ENCODE measurements at regions not wholly inside any gene's neighbourhood (a gene's known extent, or its start where the extent isn't known, plus 50 kb on each side); places are given as distances from the start of the nearest gene placed in this dataset.
"Not testable (repeated sequence)": the region's sequence is repeated elsewhere in the genome, so short reads cannot be mapped to it uniquely, and the experiment has no call there.

- DNase-seq (ENCODE audit: low spot score) (no peak), FAIRE-seq (no peak)
Measured at GRCh38 chr4:128688846-128689437, 120.6 kb upstream of the JADE1 start.

GRCh38 chr4:128688033-128688721 is 121.3 kb upstream of the JADE1 start:
- no peak for FAIRE-seq
- DNase-seq (ENCODE audit: low spot score) = no peak

- no peak for FAIRE-seq
- no peak for DNase-seq (ENCODE audit: low spot score)
Measured at GRCh38 chr4:128686810-128687209, 122.7 kb upstream of the JADE1 start.

- FAIRE-seq (no peak), DNase-seq (ENCODE audit: low spot score) (no peak)
Measured at GRCh38 chr4:128686032-128686465, 123.5 kb upstream of the JADE1 start.

GRCh38 chr4:128684016-128684415 is 125.5 kb upstream of the JADE1 start:
- FAIRE-seq = no peak
- DNase-seq (ENCODE audit: low spot score) = no peak

- DNase-seq (ENCODE audit: low spot score) (no peak), FAIRE-seq (no peak)
Measured at GRCh38 chr4:128682942-128683666, 126.4 kb upstream of the JADE1 start.

GRCh38 chr4:128676095-128676494 is 133.4 kb upstream of the JADE1 start:
- DNase-seq (ENCODE audit: low spot score) (no peak), FAIRE-seq (no peak)

GRCh38 chr4:128675083-128675482 is 134.4 kb upstream of the JADE1 start:
- DNase-seq (ENCODE audit: low spot score) (no peak), FAIRE-seq (no peak)

- not testable (repeated sequence) for FAIRE-seq; DNase-seq (ENCODE audit: low spot score)
Measured at GRCh38 chr4:128673159-128673558, 136.3 kb upstream of the JADE1 start.

- not testable (repeated sequence) for DNase-seq (ENCODE audit: low spot score); FAIRE-seq
Measured at GRCh38 chr4:128672596-128672995, 136.9 kb upstream of the JADE1 start.

- FAIRE-seq (no peak), DNase-seq (ENCODE audit: low spot score) (no peak)
Measured at GRCh38 chr4:128670513-128670912, 139.0 kb upstream of the JADE1 start.

GRCh38 chr4:128668566-128668965 is 140.9 kb upstream of the JADE1 start:
- FAIRE-seq (no peak), DNase-seq (ENCODE audit: low spot score) (no peak)

GRCh38 chr4:128665514-128665913 is 144.0 kb upstream of the JADE1 start:
- no peak for FAIRE-seq
- DNase-seq (ENCODE audit: low spot score) = no peak

GRCh38 chr4:128663325-128663724 is 146.2 kb upstream of the JADE1 start:
- DNase-seq (ENCODE audit: low spot score) = no peak
- FAIRE-seq = no peak

- no peak for DNase-seq (ENCODE audit: low spot score)
- FAIRE-seq = no peak
Measured at GRCh38 chr4:128661479-128661878, 148.0 kb upstream of the JADE1 start.

GRCh38 chr4:128660361-128661215 is 148.9 kb upstream of the JADE1 start:
- FAIRE-seq = no peak
- DNase-seq (ENCODE audit: low spot score) = no peak

- DNase-seq (ENCODE audit: low spot score) (no peak), FAIRE-seq (peak; percentile 40)
Measured at GRCh38 chr4:128658214-128658631, 151.3 kb upstream of the JADE1 start.

GRCh38 chr4:128657638-128658037 is 151.9 kb upstream of the JADE1 start:
- DNase-seq (ENCODE audit: low spot score) = no peak
- FAIRE-seq = no peak

GRCh38 chr4:128654465-128654864 is 155.0 kb upstream of the JADE1 start:
- DNase-seq (ENCODE audit: low spot score) (no peak), FAIRE-seq (no peak)

GRCh38 chr4:128653527-128654444 is 155.7 kb upstream of the JADE1 start:
- DNase-seq (ENCODE audit: low spot score) (no peak), FAIRE-seq (no peak)
